T-helper 2 cell treated with Interferon-gamma antibody and Interleukin-4, amounts not matched to agents 5 μg/mL and 100 μg/mL, for 36 hours (primary cell): ENCODE measurements at regions not wholly inside any gene's neighbourhood (a gene's known extent, or its start where the extent isn't known, plus 50 kb on each side); places are given as distances from the start of the nearest gene placed in this dataset.

ENCODE experiments used
- DNase-seq: peaks from one replicate; pipeline ENCODE4 v3.0.0; 2021; ENCODE audit warnings: low spot score
- H3K27ac Mint-ChIP-seq: one replicate; pipeline ENCODE4 v1.8.0; 2021; ENCODE audit warnings: mild to moderate bottlenecking, mixed read lengths
- H3K27me3 Mint-ChIP-seq: one replicate; pipeline ENCODE4 v1.8.0; 2021; ENCODE audit warnings: low read depth, mixed read lengths
- H3K36me3 Mint-ChIP-seq: one replicate; pipeline ENCODE4 v1.8.0; 2021; ENCODE audit warnings: low read depth, mixed read lengths
- H3K4me1 Mint-ChIP-seq: one replicate; pipeline ENCODE4 v1.8.0; 2021; ENCODE audit warnings: low read depth, mixed read lengths
- H3K4me3 Mint-ChIP-seq: one replicate; pipeline ENCODE4 v1.8.0; 2022; ENCODE audit warnings: mild to moderate bottlenecking, moderate library complexity, mixed read lengths
- H3K9me3 Mint-ChIP-seq: one replicate; pipeline ENCODE4 v1.8.0; 2021; ENCODE audit warnings: mixed read lengths

- no peaks in the 10 kb centered on the region for H3K36me3 Mint-ChIP-seq
- no peak for DNase-seq
- no peak overlapping the region for H3K27ac Mint-ChIP-seq
- H3K4me3 Mint-ChIP-seq: no peak overlapping the region
- no peaks in the 10 kb centered on the region for H3K4me1 Mint-ChIP-seq
- H3K27me3 Mint-ChIP-seq: peaks cover 19% of the 10 kb centered on the region
- no peaks in the 10 kb centered on the region for H3K9me3 Mint-ChIP-seq
These were observed 128.0 kb downstream of the KIF20B start for GRCh38 chr10:89829262-89829886.

- no peaks in the 10 kb centered on the region for H3K9me3 Mint-ChIP-seq
- no peak overlapping the region for H3K4me3 Mint-ChIP-seq
- no peak for DNase-seq
- peaks cover 18% of the 10 kb centered on the region for H3K27me3 Mint-ChIP-seq
- no peak overlapping the region for H3K27ac Mint-ChIP-seq
- H3K4me1 Mint-ChIP-seq: no peaks in the 10 kb centered on the region
- no peaks in the 10 kb centered on the region for H3K36me3 Mint-ChIP-seq
These were observed 128.5 kb downstream of the KIF20B start for GRCh38 chr10:89829887-89830269.

GRCh38 chr10:89830624-89831023 is 129.2 kb downstream of the KIF20B start:
- Mint-ChIP-seq H3K4me3 (no peak overlapping the region), H3K27me3 (peaks cover 17% of the 10 kb centered on the region), H3K36me3 (no peaks in the 10 kb centered on the region), H3K4me1 (no peaks in the 10 kb centered on the region), H3K27ac (no peak overlapping the region), H3K9me3 (no peaks in the 10 kb centered on the region)
- no peak for DNase-seq

- no peak overlapping the region for H3K27ac Mint-ChIP-seq
- H3K36me3 Mint-ChIP-seq: no peaks in the 10 kb centered on the region
- DNase-seq: no peak
- peaks cover 43% of the 10 kb centered on the region for H3K27me3 Mint-ChIP-seq
- H3K4me1 Mint-ChIP-seq: peaks cover 4% of the 10 kb centered on the region
- peak overlapping the region; percentile 79 for H3K4me3 Mint-ChIP-seq
- H3K9me3 Mint-ChIP-seq: no peaks in the 10 kb centered on the region
These were observed 135.4 kb downstream of the KIF20B start for GRCh38 chr10:89836840-89837164.

- no peak overlapping the region for H3K27ac Mint-ChIP-seq
- H3K27me3 Mint-ChIP-seq: peaks cover 41% of the 10 kb centered on the region
- H3K9me3 Mint-ChIP-seq: no peaks in the 10 kb centered on the region
- H3K36me3 Mint-ChIP-seq: no peaks in the 10 kb centered on the region
- peaks cover 4% of the 10 kb centered on the region for H3K4me1 Mint-ChIP-seq
- peak overlapping the region; percentile 79 for H3K4me3 Mint-ChIP-seq
- no peak for DNase-seq
These were observed 136.0 kb downstream of the KIF20B start for GRCh38 chr10:89837165-89838043.

- H3K4me3 Mint-ChIP-seq: peak overlapping the region; percentile 79
- no peaks in the 10 kb centered on the region for H3K9me3 Mint-ChIP-seq
- no peak overlapping the region for H3K27ac Mint-ChIP-seq
- H3K36me3 Mint-ChIP-seq: no peaks in the 10 kb centered on the region
- H3K4me1 Mint-ChIP-seq: peaks cover 4% of the 10 kb centered on the region
- H3K27me3 Mint-ChIP-seq: peaks cover 37% of the 10 kb centered on the region
- DNase-seq: no peak
These were observed 136.7 kb downstream of the KIF20B start for GRCh38 chr10:89838044-89838615.

- H3K36me3 Mint-ChIP-seq: no peaks in the 10 kb centered on the region
These were observed 144.3 kb downstream of the KIF20B start for GRCh38 chr10:89845541-89846280.

GRCh38 chr10:89846281-89846630 is 144.9 kb downstream of the KIF20B start:
- Mint-ChIP-seq H3K9me3 (no peaks in the 10 kb centered on the region), H3K27ac (no peak overlapping the region), H3K4me3 (no peak overlapping the region), H3K27me3 (peaks cover 14% of the 10 kb centered on the region), H3K36me3 (no peaks in the 10 kb centered on the region), H3K4me1 (no peaks in the 10 kb centered on the region)
- no peak for DNase-seq

More at GRCh38 chr10:89845541-89846280, 144.3 kb downstream of the KIF20B start:
- H3K27ac Mint-ChIP-seq: no peak overlapping the region
- no peaks in the 10 kb centered on the region for H3K9me3 Mint-ChIP-seq
- H3K4me1 Mint-ChIP-seq: no peaks in the 10 kb centered on the region
- no peak overlapping the region for H3K4me3 Mint-ChIP-seq
- H3K27me3 Mint-ChIP-seq: peaks cover 14% of the 10 kb centered on the region
- DNase-seq: no peak

GRCh38 chr10:89846786-89847185 is 145.4 kb downstream of the KIF20B start:
- Mint-ChIP-seq H3K4me1 (no peaks in the 10 kb centered on the region), H3K4me3 (no peak overlapping the region), H3K27ac (no peak overlapping the region), H3K9me3 (no peaks in the 10 kb centered on the region), H3K36me3 (no peaks in the 10 kb centered on the region), H3K27me3 (peaks cover 14% of the 10 kb centered on the region)
- DNase-seq: no peak

GRCh38 chr10:89852872-89853271 is 151.5 kb downstream of the KIF20B start:
- no peak overlapping the region for H3K4me3 Mint-ChIP-seq
- no peaks in the 10 kb centered on the region for H3K9me3 Mint-ChIP-seq
- H3K36me3 Mint-ChIP-seq: no peaks in the 10 kb centered on the region
- no peak overlapping the region for H3K27ac Mint-ChIP-seq
- DNase-seq: no peak
- peaks cover 13% of the 10 kb centered on the region for H3K27me3 Mint-ChIP-seq
- H3K4me1 Mint-ChIP-seq: no peaks in the 10 kb centered on the region

GRCh38 chr10:89853781-89854191 is 152.4 kb downstream of the KIF20B start:
- Mint-ChIP-seq H3K27ac (no peak overlapping the region), H3K36me3 (no peaks in the 10 kb centered on the region), H3K27me3 (peaks cover 13% of the 10 kb centered on the region), H3K4me3 (no peak overlapping the region), H3K9me3 (no peaks in the 10 kb centered on the region), H3K4me1 (no peaks in the 10 kb centered on the region)
- DNase-seq: no peak

GRCh38 chr10:89857431-89858042 is 156.1 kb downstream of the KIF20B start:
- Mint-ChIP-seq H3K4me3 (no peak overlapping the region), H3K27ac (no peak overlapping the region), H3K9me3 (no peaks in the 10 kb centered on the region), H3K27me3 (peaks cover 8% of the 10 kb centered on the region), H3K36me3 (no peaks in the 10 kb centered on the region), H3K4me1 (peaks cover 10% of the 10 kb centered on the region)
- DNase-seq: no peak

GRCh38 chr10:89861199-89861573 is 159.8 kb downstream of the KIF20B start:
- H3K27me3 Mint-ChIP-seq: peaks cover 16% of the 10 kb centered on the region
- H3K4me3 Mint-ChIP-seq: peak overlapping the region; percentile 77
- peaks cover 10% of the 10 kb centered on the region for H3K4me1 Mint-ChIP-seq
- H3K27ac Mint-ChIP-seq: peak overlapping the region; percentile 43
- H3K9me3 Mint-ChIP-seq: no peaks in the 10 kb centered on the region
- DNase-seq: no peak
- no peaks in the 10 kb centered on the region for H3K36me3 Mint-ChIP-seq
